Fibroblast of skin of abdomen (primary cell): ENCODE measurements at regions not wholly inside any gene's neighbourhood (a gene's known extent, or its start where the extent isn't known, plus 50 kb on each side); places are given as distances from the start of the nearest gene placed in this dataset.

Source experiments
- DNase-seq: peaks from one replicate; pipeline ENCODE4 v3.0.0-alpha.2; 2013

- no peak for DNase-seq
Measured at GRCh38 chr6:22030730-22031619, 265.9 kb downstream of the PRL start.

DNA sequence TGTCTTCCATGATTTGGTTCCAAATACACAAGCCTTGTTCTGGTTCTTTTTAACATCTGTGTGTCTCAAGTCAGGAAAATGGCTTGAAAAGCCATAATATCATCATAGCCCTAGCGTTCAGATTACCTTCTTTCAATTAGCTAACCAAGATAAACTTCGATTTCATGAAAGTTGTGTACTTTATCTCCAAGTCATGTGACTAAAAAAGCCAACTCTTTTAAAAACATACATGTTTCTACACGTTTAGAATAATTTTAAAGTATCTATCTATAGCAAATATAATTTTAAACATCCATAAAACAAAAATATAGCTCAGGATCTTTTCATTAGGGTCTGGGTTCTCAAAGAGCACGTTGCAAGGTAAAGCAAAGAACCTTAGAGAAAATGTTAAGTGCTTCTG lies 261.1 kb downstream of the PRL start:
- DNase-seq: no peak

- DNase-seq: no peak
Measured at GRCh38 chr6:22036275-22036674, 260.6 kb downstream of the PRL start.

GRCh38 chr6:22036699-22037098 lies 260.1 kb downstream of the PRL start:
- no peak for DNase-seq

DNA sequence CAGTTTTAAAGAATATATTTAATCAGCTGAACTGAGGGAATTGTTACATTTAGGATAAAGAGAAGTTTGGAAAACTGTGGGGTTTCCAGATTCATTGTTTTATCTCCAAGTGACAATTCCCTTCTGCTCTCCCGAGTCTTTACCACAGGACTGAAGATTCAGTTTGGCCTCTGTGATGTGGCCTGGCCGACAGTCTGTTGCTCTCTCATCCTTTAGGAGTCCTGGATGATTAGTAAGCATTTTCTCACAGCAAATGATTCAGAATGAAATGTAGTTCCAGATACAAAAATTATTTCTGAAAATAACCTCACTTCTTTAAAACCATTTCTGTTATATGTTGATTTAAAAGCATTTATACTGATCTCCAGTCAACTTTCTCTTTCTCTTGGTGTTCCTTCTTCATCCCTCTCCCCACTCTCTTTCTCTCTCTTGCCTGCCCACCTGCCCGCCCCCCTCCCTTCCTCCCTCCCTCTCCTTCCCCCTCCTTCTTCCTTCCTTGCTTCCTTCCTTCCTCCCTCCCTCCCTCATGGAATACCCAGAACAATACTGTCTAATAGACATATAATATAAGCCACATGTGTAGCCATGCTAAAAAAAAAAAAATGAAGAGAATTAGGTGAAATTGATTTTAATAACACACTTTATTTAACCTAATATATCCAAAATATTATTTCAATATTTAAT lies 254.9 kb downstream of the PRL start:
- DNase-seq: peak; percentile 78

GRCh38 chr6:22042706-22043105 lies 254.1 kb downstream of the PRL start:
- no peak for DNase-seq

DNA sequence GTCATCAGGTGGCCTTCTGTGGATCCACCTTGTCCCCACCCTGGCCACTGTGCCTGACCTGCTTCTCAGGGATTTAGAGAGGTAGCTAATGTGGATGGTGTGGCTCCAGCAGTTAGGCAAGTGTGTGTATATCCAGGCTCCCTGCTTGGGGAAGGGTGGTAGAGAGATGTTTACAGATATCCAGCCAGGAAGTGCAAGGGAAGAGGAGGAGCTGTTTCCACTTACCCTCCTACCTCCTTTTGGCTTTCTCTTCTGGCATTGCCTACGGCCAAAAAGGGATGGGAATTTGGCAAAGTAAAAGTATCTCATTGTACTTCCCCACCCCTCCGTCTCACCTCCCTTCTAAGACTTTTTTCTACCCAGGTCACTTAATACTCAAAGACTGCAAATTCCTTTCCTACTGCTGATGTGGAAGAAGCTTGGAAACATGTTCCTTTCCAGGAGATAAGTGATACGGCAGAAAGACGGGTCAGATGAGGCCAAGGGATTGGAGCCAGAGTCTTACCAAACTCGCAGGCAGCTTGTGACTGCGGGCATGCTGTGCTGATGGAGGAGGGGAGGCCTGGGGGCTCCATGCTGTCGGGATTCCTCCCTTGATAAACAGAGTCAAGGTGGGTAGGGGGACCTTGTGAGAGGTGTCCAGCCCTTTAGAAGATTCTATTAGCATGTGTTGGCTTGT lies 253.4 kb downstream of the PRL start:
- no peak for DNase-seq

DNA sequence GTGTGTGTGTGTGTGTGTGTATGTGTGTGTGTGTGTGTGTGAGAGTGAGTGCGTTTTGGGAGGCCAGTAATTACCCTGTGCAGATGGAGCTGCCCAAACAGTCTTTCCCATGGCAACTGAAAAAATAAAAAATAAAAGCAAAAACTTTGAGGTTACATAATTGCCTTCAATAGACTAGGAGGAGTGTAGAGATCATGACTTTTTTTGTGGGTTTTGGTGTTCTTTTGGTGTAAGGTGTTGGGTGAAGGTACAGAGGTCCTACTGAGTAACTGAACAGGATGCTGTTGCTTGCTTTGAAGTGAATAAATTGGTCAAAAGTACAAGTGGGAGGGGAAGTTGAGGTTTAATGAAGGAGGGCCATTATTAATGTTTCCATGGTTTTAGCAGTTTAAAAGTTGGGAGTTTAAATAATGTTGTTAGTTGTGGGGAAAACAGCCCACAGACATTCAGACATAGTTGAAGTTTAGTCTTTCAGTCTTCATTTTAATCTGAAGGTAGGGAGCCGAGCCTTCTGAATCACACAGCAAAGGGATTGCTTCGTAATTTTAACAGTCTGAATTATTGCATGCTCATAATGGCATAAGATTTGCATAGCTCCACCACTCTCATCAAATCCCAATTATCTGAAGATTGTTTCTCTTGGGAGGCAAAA lies 251.4 kb downstream of the PRL start:
- no peak for DNase-seq

DNA sequence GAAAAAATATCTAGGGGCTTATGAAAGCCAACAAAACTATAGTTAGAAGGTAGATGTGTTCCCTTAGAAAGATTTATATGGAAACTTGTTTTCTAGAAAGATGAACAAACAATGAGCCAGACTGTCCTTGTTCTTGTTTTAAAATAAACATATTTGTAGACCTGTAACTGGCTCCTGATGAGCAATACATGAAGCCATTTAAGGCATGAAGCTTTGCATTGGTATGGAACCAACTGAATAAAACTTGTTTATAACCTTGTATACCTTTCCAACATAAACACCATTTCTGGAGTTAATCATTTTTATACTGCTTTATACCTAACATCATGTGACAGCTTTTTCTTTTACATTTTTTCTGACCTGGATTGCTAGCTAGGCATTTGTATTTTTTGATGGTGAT lies 247.8 kb downstream of the PRL start:
- DNase-seq: no peak

GRCh38 chr6:22053391-22053997 lies 243.3 kb downstream of the PRL start:
- DNase-seq: no peak

GRCh38 chr6:22056398-22056797 lies 240.4 kb downstream of the PRL start:
- DNase-seq: no peak

- DNase-seq: peak; percentile 28
Measured at GRCh38 chr6:22057962-22058361, 238.9 kb downstream of the PRL start.

- DNase-seq: no peak
Measured at GRCh38 chr6:22059126-22059525, 237.7 kb downstream of the PRL start.

DNA sequence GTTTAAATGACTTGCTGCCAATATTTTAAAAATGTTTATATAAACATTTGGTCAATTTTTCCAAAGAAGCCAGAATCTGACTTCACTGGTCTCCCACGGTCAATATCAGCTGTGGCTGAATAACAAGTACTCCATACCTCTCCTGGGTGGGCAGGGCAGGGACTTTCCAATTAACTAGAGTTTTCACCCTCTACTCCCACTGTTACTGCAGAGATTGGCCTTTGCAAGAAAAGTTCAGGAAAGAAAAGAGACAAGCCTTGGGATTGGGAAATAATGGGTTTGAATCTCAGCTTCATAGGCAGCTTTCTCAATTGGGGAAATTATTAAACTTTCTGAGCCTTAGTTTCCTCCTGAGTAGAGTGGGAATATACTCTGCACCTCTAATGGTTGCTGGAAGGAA lies 236.9 kb downstream of the PRL start:
- DNase-seq: no peak

DNA sequence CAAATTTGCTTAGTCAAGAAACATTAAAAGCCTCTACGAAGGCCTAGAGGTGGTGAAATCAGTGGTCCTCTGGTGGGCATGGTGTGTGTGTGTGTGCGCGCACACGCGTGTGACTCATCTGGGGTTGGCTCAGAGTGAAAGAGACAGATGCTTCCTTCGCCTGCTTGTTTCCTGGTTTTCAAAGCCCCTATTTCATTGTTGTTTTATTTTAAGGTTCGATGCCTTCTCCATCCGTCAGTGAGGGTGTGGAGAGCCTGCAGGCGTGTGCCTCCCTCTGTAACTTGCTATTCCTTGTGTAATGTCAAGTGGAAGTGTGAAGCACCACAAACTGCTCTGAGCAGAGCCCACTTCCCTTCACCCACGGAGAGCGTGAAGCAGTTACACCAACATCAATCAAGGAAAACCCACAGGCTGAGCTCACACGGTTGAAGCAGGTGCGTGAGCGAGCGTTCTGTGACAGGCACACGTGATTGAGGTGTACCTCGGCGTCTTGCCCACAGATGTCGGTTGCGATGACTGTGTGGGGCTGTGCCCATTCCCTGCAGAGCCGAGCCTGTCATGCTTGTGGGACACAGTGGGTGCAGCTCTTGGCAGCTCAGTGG lies 233.9 kb downstream of the PRL start:
- no peak for DNase-seq

- DNase-seq: no peak
Measured at GRCh38 chr6:22064558-22064957, 232.3 kb downstream of the PRL start.

DNA sequence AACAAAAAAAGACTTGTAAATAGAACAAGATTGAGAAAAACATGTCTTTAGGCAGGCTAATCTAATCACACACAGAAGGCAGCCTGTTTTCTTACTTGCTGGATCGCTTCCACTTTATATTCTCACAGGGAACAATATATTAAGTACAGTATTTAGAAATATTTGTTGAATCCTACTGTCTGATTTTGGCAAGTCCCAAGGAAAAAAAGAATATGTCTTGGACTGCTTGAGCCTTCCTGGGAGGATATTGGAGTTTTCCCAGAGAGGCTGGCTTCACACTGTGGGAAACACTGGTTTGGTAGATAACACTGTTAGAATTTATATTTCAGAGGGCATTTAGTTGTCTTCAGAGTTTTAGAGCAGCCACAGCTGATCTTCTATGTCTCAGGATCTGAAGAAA lies 229.7 kb downstream of the PRL start:
- DNase-seq: no peak

- peak; percentile 24 for DNase-seq
Measured at GRCh38 chr6:22067671-22068070, 229.2 kb downstream of the PRL start.

DNA sequence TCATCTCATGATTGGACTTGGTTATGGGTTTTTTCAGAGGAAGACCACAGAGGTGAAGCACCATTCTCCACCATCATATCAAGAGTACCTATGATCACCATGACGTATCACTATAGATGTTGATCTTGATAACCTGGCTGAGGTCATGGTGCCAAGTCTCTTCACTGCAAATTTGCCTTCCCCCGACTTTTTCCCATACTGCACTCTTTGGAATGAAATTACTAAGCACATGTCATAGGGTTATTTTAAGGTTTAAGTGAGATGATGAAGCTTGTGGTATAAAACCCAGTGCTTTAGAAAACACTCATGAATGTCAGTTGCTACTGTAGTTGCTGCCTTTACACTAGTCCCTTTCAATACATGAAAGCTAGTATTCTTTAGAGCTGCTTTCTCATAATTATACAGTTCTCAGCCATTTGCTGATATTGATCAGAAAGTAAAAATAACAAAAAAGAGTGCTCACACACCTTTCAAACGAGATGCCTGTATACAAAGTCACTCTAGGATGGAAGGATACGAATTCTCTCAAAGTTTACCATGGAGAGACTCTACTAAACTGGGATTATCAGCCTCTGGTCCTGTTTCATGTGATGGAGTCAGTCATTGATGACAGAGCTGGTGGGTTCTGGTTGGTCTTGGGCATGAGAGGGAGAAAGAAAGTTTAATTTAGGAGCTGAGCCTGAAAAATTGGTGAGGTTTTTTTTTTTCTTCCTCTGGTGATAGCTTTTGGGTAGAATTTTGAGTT lies 228.1 kb downstream of the PRL start:
- no peak for DNase-seq

- DNase-seq: no peak
Measured at GRCh38 chr6:22069306-22069800, 227.5 kb downstream of the PRL start.
